Esophagus (tissue), 2 donors: ENCODE measurements at regions not wholly inside any gene's neighbourhood (a gene's known extent, or its start where the extent isn't known, plus 50 kb on each side); places are given as distances from the start of the nearest gene placed in this dataset.
"Not testable (repeated sequence)": the region's sequence is repeated elsewhere in the genome, so short reads cannot be mapped to it uniquely, and the experiment has no call there.

Experiments
- H3K27ac ChIP-seq, 2 donors: one replicate each; pipeline ENCODE4 v1.5.1; 2013; ENCODE audit warnings: low read depth in 2 of 2, mild to moderate bottlenecking in 2 of 2, inconsistent platforms in 1 of 2, low read length in 1 of 2, moderate library complexity in 1 of 2
- H3K27me3 ChIP-seq, 2 donors: one replicate each; pipeline ENCODE4 v1.6.1; 2013; ENCODE audit warnings: low read length in 2 of 2, control low read depth in 1 of 2, mild to moderate bottlenecking in 1 of 2; ENCODE audit not compliant: insufficient read depth in 2 of 2, control insufficient read depth in 1 of 2
- H3K36me3 ChIP-seq, 2 donors: one replicate each; pipeline ENCODE4 v1.6.1; 2013; ENCODE audit warnings: low read length in 1 of 2; ENCODE audit not compliant: control insufficient read depth in 2 of 2, insufficient read depth in 2 of 2
- H3K4me1 ChIP-seq, 2 donors: one replicate each; pipeline ENCODE4 v1.6.1; 2013; ENCODE audit warnings: low read length in 1 of 2; ENCODE audit not compliant: control insufficient read depth in 2 of 2, insufficient read depth in 2 of 2
- H3K4me3 ChIP-seq, 2 donors: one replicate each; pipeline ENCODE4 v1.5.1; 2013; ENCODE audit warnings: low read length in 2 of 2, mild to moderate bottlenecking in 2 of 2, low read depth in 1 of 2, moderate library complexity in 1 of 2
- H3K9me3 ChIP-seq, 2 donors: one replicate each; pipeline ENCODE4 v1.6.1; 2013; ENCODE audit warnings: mild to moderate bottlenecking in 2 of 2, low read depth in 1 of 2, low read length in 1 of 2, moderate library complexity in 1 of 2; ENCODE audit not compliant: control insufficient read depth in 2 of 2, insufficient read depth in 1 of 2
- WGBS, 2 donors: extraction: QIAGEN DNeasy Blood & Tissue Kit; methylation state at CpG; one replicate each; pipeline ENCODE4 v1.1.7; 2013; 5-methylcytosine and 5-hydroxymethylcytosine counted together
- donor health status: healthy with polysubstance abuse.
- donor health status: Bipolar disorder and iron deficiency.

DNA sequence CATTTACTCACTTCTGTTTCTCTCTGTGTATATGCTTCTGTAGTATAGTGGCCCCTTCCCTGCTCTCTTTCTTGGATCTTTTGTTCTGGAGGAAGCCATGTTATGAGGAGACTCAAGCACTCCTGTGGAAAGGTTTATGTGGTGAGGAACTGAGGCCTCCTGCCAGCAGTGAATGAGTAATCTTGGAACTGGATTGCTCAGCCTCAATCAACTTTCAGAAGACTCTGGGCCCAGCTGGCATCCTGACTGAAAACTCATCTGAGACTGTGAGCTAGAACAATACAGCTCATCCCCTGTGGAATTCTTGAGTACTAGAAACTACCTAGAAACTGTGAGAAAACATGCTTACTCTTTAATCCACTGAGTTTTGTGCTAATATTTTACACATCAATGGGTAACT lies 133.1 kb upstream of the ZKSCAN2 start:
- Histone ChIP-seq H3K9me3 (peaks cover 0 to 2% of the 10 kb centered on the region in 2 donors), H3K4me1 (no peaks in the 10 kb centered on the region), H3K4me3 (no peak overlapping the region)

DNA sequence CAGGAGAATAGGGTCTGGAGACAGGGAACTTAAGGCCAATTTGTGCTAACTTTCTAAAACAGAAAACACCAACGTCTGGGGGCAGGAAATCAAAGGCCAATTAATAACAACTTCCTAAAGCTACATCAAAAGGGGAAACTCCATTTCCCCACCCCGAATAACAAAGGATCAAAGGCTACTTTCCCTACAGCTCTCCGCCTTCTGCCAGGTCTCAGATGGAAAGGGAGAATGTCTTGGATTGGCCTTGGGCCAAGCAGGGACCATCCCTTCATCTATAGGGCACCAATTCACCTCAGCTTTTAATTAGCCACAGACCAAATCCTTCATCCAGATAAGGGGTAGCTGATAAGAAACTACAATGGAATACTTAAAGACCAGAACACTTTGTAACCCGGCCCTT lies 116.9 kb upstream of the ZKSCAN2 start:
- Histone ChIP-seq H3K27ac (no peak overlapping the region), H3K4me1 (no peaks in the 10 kb centered on the region), H3K9me3 (no peaks in the 10 kb centered on the region), H3K27me3 (no peaks in the 10 kb centered on the region), H3K4me3 (no peak overlapping the region), H3K36me3 (no peaks in the 10 kb centered on the region)
- WGBS, 2 donors = 27 to 31% methylated on average over 4 of the region's 4 CpGs

More for the DNA sequence above, 133.1 kb upstream of the ZKSCAN2 start:
- Histone ChIP-seq H3K36me3 (no peaks in the 10 kb centered on the region), H3K27ac (no peak overlapping the region), H3K27me3 (no peaks in the 10 kb centered on the region)

DNA sequence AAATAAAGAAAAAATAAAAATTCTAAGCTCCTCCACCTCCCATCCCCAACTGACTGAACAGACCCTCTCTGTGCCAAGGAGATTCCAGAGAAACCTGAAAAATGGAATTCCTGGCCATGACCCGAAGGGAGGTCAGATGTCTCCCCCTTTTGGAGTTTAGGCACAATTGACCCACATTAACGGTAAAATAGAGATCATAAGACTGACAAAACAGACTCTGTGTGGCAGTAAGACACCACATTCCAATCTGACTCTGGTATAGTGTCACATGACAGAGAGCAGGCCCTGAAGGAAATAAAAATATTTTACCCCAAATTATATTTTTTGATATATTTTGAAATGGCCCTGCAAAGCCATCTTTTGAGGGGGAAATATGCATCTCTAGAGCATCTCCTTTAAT lies 115.1 kb upstream of the ZKSCAN2 start:
- 75 to 76% methylated on average over 2 of the region's 2 CpGs for WGBS, 2 donors
- no peak overlapping the region for H3K4me3 ChIP-seq

GRCh38 chr16:25371342-25371741 lies 113.7 kb upstream of the ZKSCAN2 start:
- Histone ChIP-seq H3K9me3 (no peaks in the 10 kb centered on the region), H3K27ac (no peak overlapping the region), H3K36me3 (no peaks in the 10 kb centered on the region), H3K27me3 (no peaks in the 10 kb centered on the region), H3K4me1 (no peaks in the 10 kb centered on the region), H3K4me3 (no peak overlapping the region)
- WGBS, 2 donors = 71 to 73% methylated on average over 6 of the region's 6 CpGs

More for the DNA sequence above, 115.1 kb upstream of the ZKSCAN2 start:
- no peak overlapping the region for H3K27ac ChIP-seq
- no peaks in the 10 kb centered on the region for H3K4me1 ChIP-seq
- no peaks in the 10 kb centered on the region for H3K9me3 ChIP-seq
- no peaks in the 10 kb centered on the region for H3K27me3 ChIP-seq
- H3K36me3 ChIP-seq = no peaks in the 10 kb centered on the region

DNA sequence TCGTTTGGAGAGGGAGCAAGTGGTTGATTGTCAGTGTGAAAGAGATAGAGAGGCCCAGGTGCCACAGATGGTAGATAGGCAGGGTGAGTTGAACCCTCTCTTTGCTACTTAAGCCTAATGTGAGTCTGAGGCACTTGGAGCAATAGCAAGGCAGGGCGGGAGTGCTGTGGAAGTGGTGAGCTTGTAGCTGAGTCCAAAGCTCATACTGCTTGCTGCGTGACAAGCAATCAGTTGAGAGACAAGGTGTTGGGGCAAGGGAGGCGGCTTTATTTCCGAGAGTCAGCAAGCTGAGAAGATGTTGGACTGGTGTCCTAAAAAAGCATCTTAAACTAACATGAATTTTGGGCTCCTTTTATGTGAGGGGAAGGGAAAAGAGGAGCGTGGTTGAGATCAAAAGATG lies 112.9 kb upstream of the ZKSCAN2 start:
- Histone ChIP-seq H3K27ac (no peak overlapping the region), H3K9me3 (no peaks in the 10 kb centered on the region), H3K27me3 (no peaks in the 10 kb centered on the region), H3K36me3 (no peaks in the 10 kb centered on the region), H3K4me1 (no peaks in the 10 kb centered on the region), H3K4me3 (no peak overlapping the region)
- WGBS, 2 donors = 71 to 73% methylated on average over 6 of the region's 6 CpGs

DNA sequence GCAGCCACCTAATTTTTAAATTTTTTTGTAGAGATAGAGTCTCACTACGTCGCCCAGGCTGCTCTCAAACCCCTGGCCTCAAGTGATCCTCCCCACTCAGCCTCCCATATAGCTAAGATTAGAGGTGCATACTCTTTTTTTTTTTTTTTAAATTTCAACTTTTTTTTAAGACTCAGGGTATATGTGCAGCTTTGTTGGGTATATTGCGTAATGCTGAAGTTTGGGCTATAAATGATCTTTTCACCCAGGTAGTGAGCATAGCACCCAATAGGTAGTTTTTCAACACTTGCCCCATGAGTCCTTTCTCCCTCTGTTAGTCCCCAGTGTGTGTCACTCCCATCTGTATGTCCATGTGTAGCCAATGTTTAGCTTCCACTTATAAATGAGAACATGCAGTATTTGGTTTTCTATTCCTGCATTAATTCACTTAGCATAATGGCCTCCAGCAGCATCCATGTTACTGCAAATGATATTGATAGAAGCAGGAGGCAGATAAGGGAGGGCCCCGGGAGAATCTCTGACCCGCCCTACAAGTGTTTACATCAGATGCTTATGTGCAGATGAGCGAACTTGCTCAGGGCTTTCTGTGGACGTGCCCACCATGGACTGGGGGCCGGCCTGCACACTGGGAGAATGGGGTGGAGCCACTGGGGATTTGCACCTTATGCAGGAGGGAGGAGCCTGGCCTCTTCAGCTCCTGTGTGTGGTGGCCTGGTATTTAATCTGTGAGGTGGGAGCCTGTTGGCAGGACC lies 110.3 kb upstream of the ZKSCAN2 start:
- Histone ChIP-seq H3K36me3 (no peaks in the 10 kb centered on the region), H3K27me3 (no peaks in the 10 kb centered on the region), H3K9me3 (no peaks in the 10 kb centered on the region), H3K4me1 (no peaks in the 10 kb centered on the region), H3K4me3 (no peak overlapping the region), H3K27ac (no peak overlapping the region)
- 85 to 90% methylated on average over 8 of the region's 8 CpGs for WGBS, 2 donors

DNA sequence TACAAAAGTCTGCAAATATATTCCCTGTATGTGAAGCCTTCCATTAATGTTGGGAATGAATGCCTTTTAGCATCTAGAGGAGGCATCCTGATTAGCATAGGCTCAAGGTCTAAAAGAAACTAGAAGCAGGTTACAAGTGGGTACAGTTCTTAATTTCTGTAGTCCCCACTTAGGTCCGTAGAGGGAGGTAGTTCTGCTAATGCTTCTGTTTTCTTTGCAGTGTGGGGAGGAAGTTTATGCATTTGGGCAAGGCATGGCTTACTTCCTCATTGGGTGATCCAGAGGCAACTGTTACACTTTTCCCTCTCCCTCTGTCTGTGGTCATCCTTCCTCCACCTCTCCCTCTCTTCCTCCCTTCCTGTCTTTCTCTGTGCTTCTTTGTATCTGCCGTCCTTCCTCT lies 108.4 kb upstream of the ZKSCAN2 start:
- H3K4me3 ChIP-seq = no peak overlapping the region
- no peaks in the 10 kb centered on the region for H3K27me3 ChIP-seq
- 43 to 51% methylated on average over 2 of the region's 2 CpGs for WGBS, 2 donors
- H3K4me1 ChIP-seq = no peaks in the 10 kb centered on the region
- no peaks in the 10 kb centered on the region for H3K36me3 ChIP-seq
- H3K27ac ChIP-seq = no peak overlapping the region
- no peaks in the 10 kb centered on the region for H3K9me3 ChIP-seq

DNA sequence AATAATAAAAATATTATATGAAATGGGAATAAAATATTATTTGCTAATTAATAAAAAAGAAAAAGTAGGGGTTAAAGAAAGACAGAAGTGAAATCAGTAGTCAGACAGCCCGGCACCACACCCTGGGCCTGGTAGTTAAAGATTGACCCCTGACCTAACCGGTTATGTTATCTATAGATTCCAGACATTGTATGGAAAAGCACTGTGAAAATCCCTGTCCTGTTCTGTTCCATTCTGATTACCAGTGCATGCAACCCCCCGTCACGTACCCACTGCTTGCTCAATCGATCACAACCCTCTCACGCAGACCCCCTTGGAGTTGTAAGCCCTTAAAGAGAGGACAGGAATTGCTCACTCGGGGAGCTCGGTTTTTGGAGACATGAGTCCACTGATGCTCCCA lies 101.9 kb upstream of the ZKSCAN2 start:
- WGBS, 2 donors = 72 to 77% methylated on average over 8 of the region's 8 CpGs

GRCh38 chr16:25344006-25344405 lies 86.4 kb upstream of the ZKSCAN2 start:
- Histone ChIP-seq H3K4me3 (no peak overlapping the region), H3K27ac (no peak overlapping the region), H3K4me1 (no peaks in the 10 kb centered on the region), H3K36me3 (no peaks in the 10 kb centered on the region), H3K9me3 (no peaks in the 10 kb centered on the region), H3K27me3 (no peaks in the 10 kb centered on the region)
- WGBS, 2 donors = 73 to 86% methylated on average over 5 of the region's 5 CpGs

More for the DNA sequence above, 101.9 kb upstream of the ZKSCAN2 start:
- H3K36me3 ChIP-seq, H3K4me1 ChIP-seq, H3K27me3 ChIP-seq, H3K9me3 ChIP-seq, H3K4me3 ChIP-seq, H3K27ac ChIP-seq: not testable (repeated sequence)

GRCh38 chr16:25340973-25341372 lies 83.3 kb upstream of the ZKSCAN2 start:
- Histone ChIP-seq H3K36me3 (no peaks in the 10 kb centered on the region), H3K27ac (no peak overlapping the region), H3K9me3 (no peaks in the 10 kb centered on the region), H3K4me3 (no peak overlapping the region), H3K27me3 (no peaks in the 10 kb centered on the region), H3K4me1 (no peaks in the 10 kb centered on the region)
- 62 to 64% methylated on average over 2 of the region's 2 CpGs for WGBS, 2 donors
